ENCODE measurements at regions not wholly inside any gene's neighbourhood (a gene's known extent, or its start where the extent isn't known, plus 50 kb on each side); places are given as distances from the start of the nearest gene placed in this dataset.
"Not testable (repeated sequence)": the region's sequence is repeated elsewhere in the genome, so short reads cannot be mapped to it uniquely, and the experiment has no call there.

DNA sequence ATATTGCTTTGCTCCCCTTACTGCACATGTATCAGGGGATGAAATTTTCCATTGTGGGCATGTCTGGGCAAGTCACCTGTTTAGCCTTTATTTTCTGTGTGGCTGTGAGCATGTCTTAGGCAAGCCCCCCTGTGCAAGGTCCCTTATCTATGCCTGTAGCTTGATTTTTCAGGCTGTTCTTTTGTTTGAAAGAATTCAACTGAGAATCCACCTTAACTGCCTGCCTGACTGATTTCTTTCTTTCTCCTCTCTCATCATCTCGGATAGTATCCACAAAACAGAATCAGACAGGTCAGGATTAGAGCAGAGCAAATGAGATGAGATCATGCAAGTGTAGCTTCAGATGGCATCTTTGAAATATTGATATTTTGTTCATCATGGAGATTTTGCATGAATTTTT is 1147.5 kb upstream of the ACVR2A start:
- Histone ChIP-seq H2BK120ac (ENCODE audit: low read depth, low read length, poor library complexity, severe bottlenecking) (no peak overlapping the region), H3K23me2 (ENCODE audit: insufficient read length, low read depth, low read length, poor library complexity, severe bottlenecking) (no peaks in the 10 kb centered on the region), H3K4me2 (ENCODE audit: insufficient read depth, insufficient read length, low read length) (no peak overlapping the region), H3K14ac (ENCODE audit: insufficient read depth, low read length) (no peak overlapping the region), H4K5ac (ENCODE audit: insufficient read length, low read depth, low read length) (no peak overlapping the region), H3K9ac (ENCODE audit: extremely low read depth, insufficient read length, low read length) (no peak overlapping the region), H2BK15ac (ENCODE audit: low read depth, low read length) (no peak overlapping the region), H3K23ac (ENCODE audit: insufficient read length, low read depth, low read length) (no peak overlapping the region), H4K91ac (ENCODE audit: insufficient read length, low read depth, low read length) (no peak overlapping the region), H3K27ac (ENCODE audit: insufficient read length, low read depth, low read length) (no peak overlapping the region), H3K4ac (ENCODE audit: low read depth, low read length) (no peak overlapping the region), H2BK5ac (ENCODE audit: insufficient read length, low read length) (no peak overlapping the region), H4K8ac (replicated peaks; ENCODE audit: insufficient read length, low read depth, low read length) (no peak overlapping the region), H3K9me3 (ENCODE audit: control insufficient read depth, low read depth, low read length) (no peaks in the 10 kb centered on the region), H3K27me3 (ENCODE audit: insufficient read depth, low read length) (no peaks in the 10 kb centered on the region), H2BK12ac (ENCODE audit: insufficient read length, low read depth, low read length) (no peak overlapping the region), H3K4me1 (ENCODE audit: insufficient read depth, low read length) (no peaks in the 10 kb centered on the region), H2BK20ac (ENCODE audit: low read depth, low read length, poor library complexity, severe bottlenecking) (no peak overlapping the region), H3K79me1 (ENCODE audit: insufficient read depth, low read depth, low read length, poor library complexity, severe bottlenecking) (no peaks in the 10 kb centered on the region), H2AK5ac (ENCODE audit: insufficient read length, low read length) (no peak overlapping the region), H4K20me1 (ENCODE audit: control insufficient read depth, insufficient read depth, insufficient read length) (no peaks in the 10 kb centered on the region), H3K56ac (ENCODE audit: insufficient read length, low read depth, low read length) (no peak overlapping the region), H3K79me2 (ENCODE audit: insufficient read depth, low read length) (no peaks in the 10 kb centered on the region), H3K18ac (ENCODE audit: insufficient read length, low read depth, low read length) (no peak overlapping the region), H3T11ph (ENCODE audit: low read length) (no peak overlapping the region), H2AFZ (ENCODE audit: low read length) (no peak overlapping the region)
- Mint-ChIP-seq H3K27me3 (ENCODE audit: low read depth) (no peaks in the 10 kb centered on the region), H3K4me1 (peaks cover 15% of the 10 kb centered on the region in 2 experiments), H3K4me3 (no peak overlapping the region), H3K27ac (no peak overlapping the region), H3K36me3 (ENCODE audit: insufficient read depth in 1 of 3, low read depth in 3 of 3) (peaks cover 14 to 46% (median 21%) of the 10 kb centered on the region in 3 experiments), H3K9me3 (peaks cover 28 to 34% of the 10 kb centered on the region in 2 experiments)
- no CpG with 5 or more reads among the region's 1 CpG for WGBS (ENCODE audit: extremely low coverage, insufficient read length, low lambda C conversion rate)
- TF ChIP-seq CTCF (conservative IDR thresholded peaks at IDR 0.05): no peak
- DNase-seq: no peak

DNA sequence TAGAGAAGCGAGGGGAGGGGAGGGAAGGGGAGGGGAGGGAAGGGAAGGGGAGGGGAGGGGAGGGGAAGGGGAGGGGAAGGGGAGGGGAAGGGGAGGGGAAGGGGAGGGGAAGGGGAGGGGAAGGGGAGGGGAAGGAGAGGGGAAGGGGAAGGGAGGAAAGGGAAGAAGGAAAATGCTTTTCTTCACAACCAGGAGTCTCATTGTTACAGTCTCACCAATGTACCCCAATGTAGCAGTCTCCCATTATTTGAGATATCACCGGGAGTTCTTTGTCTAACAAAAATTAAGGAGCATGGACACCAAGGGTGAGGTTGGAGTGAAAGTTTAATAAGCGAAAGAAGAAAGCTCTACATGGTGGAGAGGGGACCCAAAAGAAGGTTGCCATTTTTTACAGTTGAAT is 1148.0 kb upstream of the ACVR2A start:
- not testable (repeated sequence) for H3K79me1 ChIP-seq (ENCODE audit: insufficient read depth, low read depth, low read length, poor library complexity, severe bottlenecking); H3K14ac ChIP-seq (ENCODE audit: insufficient read depth, low read length); H2AFZ ChIP-seq (ENCODE audit: low read length); H3K27ac Mint-ChIP-seq; H2BK12ac ChIP-seq (ENCODE audit: insufficient read length, low read depth, low read length); H3K27me3 Mint-ChIP-seq (ENCODE audit: low read depth); H3K4me3 Mint-ChIP-seq; H4K91ac ChIP-seq (ENCODE audit: insufficient read length, low read depth, low read length); H3K23me2 ChIP-seq (ENCODE audit: insufficient read length, low read depth, low read length, poor library complexity, severe bottlenecking); H2BK20ac ChIP-seq (ENCODE audit: low read depth, low read length, poor library complexity, severe bottlenecking); H2BK15ac ChIP-seq (ENCODE audit: low read depth, low read length); H3K27ac ChIP-seq (ENCODE audit: insufficient read length, low read depth, low read length); H3K56ac ChIP-seq (ENCODE audit: insufficient read length, low read depth, low read length); H3K27me3 ChIP-seq (ENCODE audit: insufficient read depth, low read length); H3K9me3 ChIP-seq (ENCODE audit: control insufficient read depth, low read depth, low read length); H3T11ph ChIP-seq (ENCODE audit: low read length); H3K18ac ChIP-seq (ENCODE audit: insufficient read length, low read depth, low read length); DNase-seq; H3K4me2 ChIP-seq (ENCODE audit: insufficient read depth, insufficient read length, low read length); H4K8ac ChIP-seq (replicated peaks; ENCODE audit: insufficient read length, low read depth, low read length); H3K4me1 ChIP-seq (ENCODE audit: insufficient read depth, low read length); H4K5ac ChIP-seq (ENCODE audit: insufficient read length, low read depth, low read length); H4K20me1 ChIP-seq (ENCODE audit: control insufficient read depth, insufficient read depth, insufficient read length); H3K9ac ChIP-seq (ENCODE audit: extremely low read depth, insufficient read length, low read length); H3K79me2 ChIP-seq (ENCODE audit: insufficient read depth, low read length); H3K23ac ChIP-seq (ENCODE audit: insufficient read length, low read depth, low read length); H2AK5ac ChIP-seq (ENCODE audit: insufficient read length, low read length); H3K4ac ChIP-seq (ENCODE audit: low read depth, low read length); H2BK120ac ChIP-seq (ENCODE audit: low read depth, low read length, poor library complexity, severe bottlenecking); H2BK5ac ChIP-seq (ENCODE audit: insufficient read length, low read length)
- H3K9me3 Mint-ChIP-seq: peaks cover 27 to 34% of the 10 kb centered on the region in 2 experiments
- peaks cover 14 to 46% (median 21%) of the 10 kb centered on the region in 3 experiments for H3K36me3 Mint-ChIP-seq (ENCODE audit: insufficient read depth in 1 of 3, low read depth in 3 of 3)
- peaks cover 17% of the 10 kb centered on the region in 2 experiments for H3K4me1 Mint-ChIP-seq
- WGBS (ENCODE audit: extremely low coverage, insufficient read length, low lambda C conversion rate): no CpG with 5 or more reads among the region's 3 CpGs
